ENCODE measurements at regions not wholly inside any gene's neighbourhood (a gene's known extent, or its start where the extent isn't known, plus 50 kb on each side); places are given as distances from the start of the nearest gene placed in this dataset.

- Histone ChIP-seq H4K20me1 (ENCODE audit: insufficient read depth) (no peaks in the 10 kb centered on the region), H3K4me2 (ENCODE audit: low read length) (no peak overlapping the region), H3K27me3 (ENCODE audit: insufficient read depth, low read depth, low read length) (no peaks in the 10 kb centered on the region), H3F3A (ENCODE audit: insufficient read depth, low read length, poor library complexity, severe bottlenecking) (no peaks in the 10 kb centered on the region), H3K9ac (ENCODE audit: low read length) (no peak overlapping the region), H3K4me3 (ENCODE audit: low read length) (no peak overlapping the region), H2AFZ (ENCODE audit: low read depth, low read length) (no peak overlapping the region), H3K9me3 (ENCODE audit: low read length) (no peaks in the 10 kb centered on the region), H3K36me3 (ENCODE audit: insufficient read depth, low read length) (no peaks in the 10 kb centered on the region), H3K9me2 (ENCODE audit: insufficient read depth, low read length) (no peaks in the 10 kb centered on the region), H3K27ac (ENCODE audit: low read length) (no peak overlapping the region), H3K79me2 (replicated peaks; ENCODE audit: insufficient read depth, low read length) (no peaks in the 10 kb centered on the region)
- TF ChIP-seq POLR2AphosphoS5 (IDR thresholded peaks at IDR 0.05) (no peak), RAD21 (conservative IDR thresholded peaks at IDR 0.05) (no peak), MXI1 (conservative IDR thresholded peaks at IDR 0.05; ENCODE audit: poor library complexity, severe bottlenecking) (no peak)
Observed at GRCh38 chr1:220966041-220966440, 86.8 kb downstream of the HLX start.

GRCh38 chr1:220966473-220966872 is 87.2 kb downstream of the HLX start:
- Histone ChIP-seq H3K27ac (ENCODE audit: low read length) (no peak overlapping the region), H4K20me1 (ENCODE audit: insufficient read depth) (no peaks in the 10 kb centered on the region), H2AFZ (ENCODE audit: low read depth, low read length) (no peak overlapping the region), H3F3A (ENCODE audit: insufficient read depth, low read length, poor library complexity, severe bottlenecking) (no peaks in the 10 kb centered on the region), H3K4me3 (ENCODE audit: low read length) (no peak overlapping the region), H3K9me2 (ENCODE audit: insufficient read depth, low read length) (no peaks in the 10 kb centered on the region), H3K9ac (ENCODE audit: low read length) (no peak overlapping the region), H3K36me3 (ENCODE audit: insufficient read depth, low read length) (no peaks in the 10 kb centered on the region), H3K27me3 (ENCODE audit: insufficient read depth, low read depth, low read length) (no peaks in the 10 kb centered on the region), H3K4me2 (ENCODE audit: low read length) (no peak overlapping the region), H3K79me2 (replicated peaks; ENCODE audit: insufficient read depth, low read length) (no peaks in the 10 kb centered on the region), H3K9me3 (ENCODE audit: low read length) (no peaks in the 10 kb centered on the region)
- no peak for TF ChIP-seq CTCF (IDR thresholded peaks at IDR 0.05; ENCODE audit: poor library complexity, severe bottlenecking)
- no peak for TF ChIP-seq EZH2 (IDR thresholded peaks at IDR 0.05; ENCODE audit: borderline replicate concordance, insufficient read depth, low read length, poor library complexity, severe bottlenecking)
- TF ChIP-seq SMC3 (conservative IDR thresholded peaks at IDR 0.05; ENCODE audit: poor library complexity), result no peak
- TF ChIP-seq RAD21 (conservative IDR thresholded peaks at IDR 0.05), result no peak
- TF ChIP-seq TAF1 (IDR thresholded peaks at IDR 0.05; ENCODE audit: low read depth), result no peak
- TF ChIP-seq MXI1 (conservative IDR thresholded peaks at IDR 0.05; ENCODE audit: poor library complexity, severe bottlenecking), result no peak
- no peak for TF ChIP-seq EP300 (conservative IDR thresholded peaks at IDR 0.05; ENCODE audit: poor library complexity, severe bottlenecking)
- no peak for TF ChIP-seq REST (IDR thresholded peaks at IDR 0.05; ENCODE audit: borderline replicate concordance)
- no peak for TF ChIP-seq POLR2AphosphoS5 (IDR thresholded peaks at IDR 0.05)
